ENCODE measurements at regions not wholly inside any gene's neighbourhood (a gene's known extent, or its start where the extent isn't known, plus 50 kb on each side); places are given as distances from the start of the nearest gene placed in this dataset.

- TF ChIP-seq SUZ12 (IDR thresholded peaks at IDR 0.05; ENCODE audit: extremely low read depth, insufficient read depth, insufficient read length) (no peak), ZNF274 (IDR thresholded peaks at IDR 0.05; ENCODE audit: low read depth, low read length) (no peak)
Observed at GRCh38 chr10:21100871-21101514, 203.9 kb upstream of the NEBL start.

Measured in NT2/D1 (cell line).